ENCODE measurements at regions not wholly inside any gene's neighbourhood (a gene's known extent, or its start where the extent isn't known, plus 50 kb on each side); places are given as distances from the start of the nearest gene placed in this dataset.

GRCh38 chr10:118455181-118455695 lies 113.1 kb upstream of the FAM204A start:
- TF ChIP-seq CTCF (IDR thresholded peaks at IDR 0.05) (no peak), POLR2AphosphoS5 (IDR thresholded peaks at IDR 0.05; ENCODE audit: low read depth, low read length) (no peak), SIN3A (IDR thresholded peaks at IDR 0.05; ENCODE audit: borderline replicate concordance, insufficient read depth, low read depth, low read length) (no peak)
